Inflammatory macrophage treated with lipopolysaccharide for 4 hours (primary cell): ENCODE measurements at regions not wholly inside any gene's neighbourhood (a gene's known extent, or its start where the extent isn't known, plus 50 kb on each side); places are given as distances from the start of the nearest gene placed in this dataset.

ENCODE experiments used
- DNase-seq: peaks from one replicate; pipeline ENCODE4 v3.0.0-alpha.2; 2020

DNA sequence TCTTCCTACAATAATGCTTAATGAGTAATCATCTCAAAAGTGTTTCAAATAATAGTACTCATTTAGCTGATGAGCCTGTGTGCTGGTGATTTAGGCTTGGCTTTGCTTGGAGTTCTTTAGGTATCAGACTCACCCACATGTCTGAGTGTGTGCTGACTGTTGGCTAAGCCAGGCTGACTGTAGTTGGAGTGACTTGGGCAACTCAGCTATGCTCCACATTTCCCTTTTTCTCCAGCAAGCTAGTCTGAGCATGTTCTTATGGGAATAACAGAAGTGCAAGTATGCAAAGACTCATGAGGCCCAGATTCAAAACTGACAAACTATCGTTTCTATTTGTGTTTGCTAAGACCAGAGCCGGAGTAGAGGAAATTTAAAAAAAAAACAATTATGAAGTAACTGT lies 99.0 kb upstream of the ADGRL4 start:
- no peak for DNase-seq

GRCh38 chr1:79104617-79105016 lies 98.1 kb upstream of the ADGRL4 start:
- DNase-seq, result no peak

DNA sequence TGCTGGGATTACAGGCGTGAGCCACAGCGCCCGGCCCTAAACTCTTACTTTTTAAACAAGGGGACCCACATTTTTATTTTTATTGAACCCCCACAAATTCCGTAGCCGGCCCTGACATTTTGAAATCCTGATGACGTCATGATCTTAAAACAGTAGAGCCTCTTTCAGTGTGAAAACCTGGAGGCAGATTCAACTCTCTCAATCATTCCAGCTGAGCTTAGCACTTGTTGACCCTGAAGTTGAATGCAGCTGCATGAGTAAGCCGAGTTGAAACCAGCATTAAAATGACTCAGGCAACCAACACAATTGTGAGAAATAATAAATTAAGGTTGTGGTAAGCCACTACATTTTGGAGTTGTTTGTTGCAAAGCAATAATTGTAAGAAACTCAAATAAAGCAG lies 93.9 kb upstream of the ADGRL4 start:
- no peak for DNase-seq

DNA sequence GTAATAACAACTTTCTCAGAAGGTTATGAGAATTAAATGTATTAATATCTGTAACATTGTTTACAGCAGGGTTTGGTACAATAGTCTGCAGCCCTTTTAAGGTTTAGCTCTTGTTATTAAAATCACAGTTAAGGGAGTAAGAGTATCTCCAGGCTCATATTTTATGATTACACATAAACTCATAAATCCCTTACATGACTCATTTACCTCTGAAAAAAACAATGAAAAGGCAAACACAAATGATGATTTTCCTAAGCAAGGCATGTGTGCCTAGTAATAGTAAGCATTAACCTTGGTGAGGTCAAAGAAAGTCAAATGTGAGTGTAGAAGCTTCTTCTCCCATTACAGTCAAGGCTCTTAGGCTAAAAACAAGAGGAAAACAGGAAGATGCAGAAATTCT lies 84.5 kb upstream of the ADGRL4 start:
- DNase-seq, result no peak

DNA sequence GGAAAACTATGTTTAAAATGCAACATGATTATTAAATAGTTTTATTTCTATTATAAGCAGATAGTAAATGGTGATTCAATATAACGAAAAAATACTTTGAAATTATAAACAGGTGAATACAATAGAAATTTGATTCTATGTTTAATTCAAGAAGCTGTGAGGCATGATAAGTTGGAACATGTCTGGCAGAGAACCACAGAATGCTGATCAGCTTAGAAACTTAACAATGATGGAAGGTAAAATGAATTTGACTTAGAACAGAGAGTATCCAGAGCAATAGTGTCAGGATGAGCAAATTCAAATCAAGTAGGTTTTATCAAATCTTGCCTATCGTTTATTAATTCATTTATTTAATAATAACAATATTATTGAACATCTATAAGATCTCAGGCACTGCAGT lies 83.4 kb upstream of the ADGRL4 start:
- DNase-seq, result no peak

DNA sequence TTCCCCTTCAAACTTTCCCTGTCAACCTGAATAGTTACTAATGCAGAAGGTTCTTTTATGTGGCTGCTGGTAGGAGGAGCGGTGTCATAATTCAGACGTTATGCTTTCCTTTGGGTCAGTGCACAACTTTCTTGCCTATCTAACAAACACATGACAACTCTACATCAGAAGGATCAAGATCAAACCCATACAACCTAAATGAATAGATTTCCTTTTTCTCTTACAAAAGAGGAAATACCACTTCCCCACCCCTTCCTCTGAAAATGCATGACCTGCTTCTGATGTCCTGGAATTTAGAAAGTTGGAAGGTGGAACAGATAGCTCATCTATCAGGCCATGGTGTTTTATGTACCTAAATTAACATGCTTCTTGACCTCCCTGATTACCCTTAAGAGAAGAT lies 75.7 kb upstream of the ADGRL4 start:
- DNase-seq, result no peak

GRCh38 chr1:79079770-79080169 lies 73.2 kb upstream of the ADGRL4 start:
- DNase-seq, result peak; percentile 2

GRCh38 chr1:79074975-79075374 lies 68.4 kb upstream of the ADGRL4 start:
- DNase-seq, result no peak

DNA sequence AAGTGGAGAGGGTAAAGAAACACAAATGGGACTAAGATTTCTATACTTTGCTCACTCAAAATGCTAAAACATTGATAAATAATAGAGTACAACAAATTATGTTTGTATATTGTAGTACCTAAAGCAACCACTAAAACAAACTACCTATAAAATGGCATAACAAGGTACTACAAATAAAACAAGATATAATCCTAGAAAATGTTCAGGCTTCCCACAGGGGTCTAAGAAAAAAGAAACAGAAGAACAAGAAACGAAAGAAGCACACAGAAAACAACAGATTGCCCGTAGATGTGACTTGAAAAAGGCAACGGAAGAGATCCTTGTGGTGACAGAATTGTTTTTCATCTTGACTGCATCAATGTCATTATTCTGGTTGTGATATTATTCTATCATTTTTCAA lies 63.3 kb upstream of the ADGRL4 start:
- no peak for DNase-seq

DNA sequence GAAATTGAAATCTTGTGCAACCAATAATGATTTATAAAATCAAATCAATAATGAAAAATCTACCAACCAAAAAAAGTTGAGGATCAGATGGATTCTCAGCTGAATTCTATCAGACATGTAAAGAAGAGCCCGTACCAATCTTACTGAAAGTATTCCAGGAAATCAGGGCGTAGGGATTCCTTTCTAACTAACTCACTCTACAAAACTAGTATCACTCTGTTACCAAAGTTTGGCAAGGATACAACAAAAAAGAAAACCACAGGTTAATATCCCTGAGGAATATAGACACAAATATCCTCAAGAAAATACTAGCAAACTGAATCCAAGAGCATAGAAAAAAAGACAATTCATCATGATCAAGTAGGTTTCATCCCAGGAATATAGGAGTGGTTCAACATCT lies 52.8 kb upstream of the ADGRL4 start:
- DNase-seq, result no peak
